IMR-90 (cell line): ENCODE measurements at regions not wholly inside any gene's neighbourhood (a gene's known extent, or its start where the extent isn't known, plus 50 kb on each side); places are given as distances from the start of the nearest gene placed in this dataset.

Experiments
- ATAC-seq: fragments of 200-7000 bp; cut with Tn5 transposase; 2 replicates; pipeline ENCODE4 v1.9.1; 2020; ENCODE audit warnings: low read depth, mild to moderate bottlenecking, moderate library complexity
- BruUV-seq: library from RNA; stranded (reverse); fragments of 400-500 nt; replicated peaks from 2 replicates; lab custom pipeline; 2021; lab: Mats Ljungman, UMichigan
- CTCF ChIA-PET: fragments of 300-600 bp; formaldehyde crosslinking; extraction: SDS; loops from one replicate; lab custom pipeline; 2021; ENCODE audit warnings: antibody characterized with exemption; lab: Yijun Ruan, JAX
- POLR2A ChIA-PET: fragments of 300-600 bp; sonication (Branson Sonifier 250); formaldehyde crosslinking; loops from one replicate; lab custom pipeline; 2022; ENCODE audit warnings: antibody characterized with exemption; ENCODE audit not compliant: unreplicated experiment; lab: Charles Lee
- DNase-seq: peaks from one replicate; pipeline ENCODE4 v3.0.0; 2013
- H2AFZ ChIP-seq: replicated peaks from 2 replicates; pipeline ENCODE3; 2013; ENCODE audit warnings: low read length, mild to moderate bottlenecking; ENCODE audit not compliant: poor library complexity
- H2AK5ac ChIP-seq: 2 replicates; pipeline ENCODE4 v1.6.1; 2013; ENCODE audit warnings: low read depth, low read length, inconsistent platforms
- H2AK9ac ChIP-seq: replicated peaks from 2 replicates; pipeline ENCODE3; 2013; ENCODE audit warnings: mild to moderate bottlenecking, low read depth, low read length, moderate library complexity; ENCODE audit not compliant: poor library complexity
- H2BK120ac ChIP-seq: 2 replicates; pipeline ENCODE4 v1.6.1; 2013; ENCODE audit warnings: low read depth, low read length, inconsistent platforms
- H2BK15ac ChIP-seq: 3 replicates; pipeline ENCODE4 v1.6.1; 2013; ENCODE audit warnings: low read depth, low read length, inconsistent platforms
- H2BK20ac ChIP-seq: 2 replicates; pipeline ENCODE4 v1.6.1; 2013; ENCODE audit warnings: low read depth, mild to moderate bottlenecking, inconsistent platforms, low read length, moderate library complexity
- H2BK5ac ChIP-seq: 2 replicates; pipeline ENCODE4 v1.6.1; 2013; ENCODE audit warnings: mild to moderate bottlenecking, low read depth, low read length, inconsistent platforms; ENCODE audit not compliant: poor library complexity, severe bottlenecking
- H3K14ac ChIP-seq: replicated peaks from 2 replicates; pipeline ENCODE4 v1.6.1; 2013; ENCODE audit warnings: low read depth, low read length, inconsistent platforms
- H3K18ac ChIP-seq: 2 replicates; pipeline ENCODE4 v1.6.1; 2013; ENCODE audit warnings: low read depth, low read length, control low read depth
- H3K23ac ChIP-seq: 2 replicates; pipeline ENCODE4 v1.6.1; 2013; ENCODE audit warnings: low read depth, low read length, inconsistent platforms
- H3K27ac ChIP-seq: 2 replicates; pipeline ENCODE4 v1.5.1; 2013; ENCODE audit warnings: mild to moderate bottlenecking, control low read depth, low read length; ENCODE audit not compliant: insufficient read depth
- H3K27me3 ChIP-seq: 2 replicates; pipeline ENCODE4 v1.6.1; 2013; ENCODE audit warnings: low read length; ENCODE audit not compliant: control insufficient read depth, insufficient read depth
- H3K36me3 ChIP-seq: 2 replicates; pipeline ENCODE4 v1.6.1; 2013; ENCODE audit warnings: low read length, mixed read lengths; ENCODE audit not compliant: control insufficient read depth, insufficient read depth
- H3K4ac ChIP-seq: 2 replicates; pipeline ENCODE4 v1.6.1; 2013; ENCODE audit warnings: low read depth, low read length, inconsistent platforms
- H3K4me1 ChIP-seq: 2 replicates; pipeline ENCODE4 v1.6.1; 2013; ENCODE audit warnings: low read length, mixed read lengths; ENCODE audit not compliant: control insufficient read depth, insufficient read depth
- H3K4me2 ChIP-seq: 2 replicates; pipeline ENCODE4 v1.6.1; 2013; ENCODE audit warnings: low read depth, mild to moderate bottlenecking, control low read depth, low read length, moderate library complexity
- H3K4me3 ChIP-seq: 2 replicates; pipeline ENCODE4 v1.5.1; 2013; ENCODE audit warnings: low read depth, mild to moderate bottlenecking, control low read depth, low read length, moderate library complexity; ENCODE audit not compliant: insufficient read depth
- H3K56ac ChIP-seq: 2 replicates; pipeline ENCODE4 v1.6.1; 2013; ENCODE audit warnings: low read length, inconsistent platforms; ENCODE audit not compliant: insufficient read depth; ENCODE audit errors: extremely low read depth
- H3K79me1 ChIP-seq, 2 experiments: 2 replicates each; pipeline ENCODE4 v1.6.1; 2013; ENCODE audit warnings: low read length in 2 of 2, inconsistent platforms in 1 of 2, low read depth in 1 of 2
- H3K9ac ChIP-seq: 2 replicates; pipeline ENCODE4 v1.6.1; 2013; ENCODE audit warnings: low read depth, low read length, control low read depth
- H3K9me1 ChIP-seq: 2 replicates; pipeline ENCODE4 v1.6.1; 2013; ENCODE audit warnings: low read length, inconsistent platforms; ENCODE audit not compliant: insufficient read depth
- H3K9me3 ChIP-seq: 2 replicates; pipeline ENCODE4 v1.6.1; 2013; ENCODE audit warnings: low read length; ENCODE audit not compliant: control insufficient read depth, insufficient read depth
- H4K20me1 ChIP-seq: 2 replicates; pipeline ENCODE4 v1.6.1; 2013; ENCODE audit warnings: low read length, inconsistent platforms; ENCODE audit not compliant: insufficient read depth
- H4K5ac ChIP-seq: 2 replicates; pipeline ENCODE4 v1.6.1; 2013; ENCODE audit warnings: mild to moderate bottlenecking, low read depth, low read length, control low read depth
- H4K8ac ChIP-seq, 2 experiments: 2 replicates each; pipeline ENCODE4 v1.6.1; 2013; ENCODE audit warnings: low read depth in 2 of 2, low read length in 2 of 2, control low read depth in 1 of 2, inconsistent platforms in 1 of 2
- H4K91ac ChIP-seq: 2 replicates; pipeline ENCODE4 v1.6.1; 2013; ENCODE audit warnings: low read depth, low read length, inconsistent platforms; ENCODE audit not compliant: insufficient read depth
- BHLHE40 ChIP-seq: fragments of 150-350 bp; IDR thresholded peaks from 2 replicates; pipeline ENCODE4 v1.6.1; 2016; ENCODE audit warnings: mild to moderate bottlenecking, low read depth, low read length
- CEBPB ChIP-seq: IDR thresholded peaks from 2 replicates; pipeline ENCODE4 v1.6.1; 2012; ENCODE audit warnings: low read depth, low read length, improper control_type of control experiment
- CHD1 ChIP-seq: IDR thresholded peaks from 2 replicates; pipeline ENCODE4 v1.6.1; 2012; ENCODE audit warnings: low read depth, low read length, improper control_type of control experiment
- FOS ChIP-seq: fragments of 150-350 bp; IDR thresholded peaks from 2 replicates; pipeline ENCODE4 v1.6.1; 2016; ENCODE audit warnings: low read depth, low read length
- MAFK ChIP-seq: IDR thresholded peaks from 2 replicates; pipeline ENCODE4 v1.6.1; 2012; ENCODE audit warnings: low read depth, low read length, improper control_type of control experiment
- MAZ ChIP-seq: IDR thresholded peaks from 2 replicates; pipeline ENCODE4 v1.6.1; 2012; ENCODE audit warnings: low read depth, mild to moderate bottlenecking, low read length, improper control_type of control experiment, moderate library complexity, borderline replicate concordance
- MXI1 ChIP-seq: IDR thresholded peaks from 2 replicates; pipeline ENCODE4 v1.6.1; 2012; ENCODE audit warnings: low read depth, mild to moderate bottlenecking, low read length, moderate library complexity, borderline replicate concordance
- NFE2L2 ChIP-seq: fragments of 150-350 bp; IDR thresholded peaks from 2 replicates; pipeline ENCODE4 v1.6.1; 2016; ENCODE audit warnings: low read depth, mild to moderate bottlenecking, low read length
- POLR2A ChIP-seq: IDR thresholded peaks from 2 replicates; pipeline ENCODE4 v1.6.1; 2012; ENCODE audit warnings: mild to moderate bottlenecking, low read depth, low read length
- RAD21 ChIP-seq: IDR thresholded peaks from 2 replicates; pipeline ENCODE4 v1.6.1; 2012; ENCODE audit warnings: low read length, improper control_type of control experiment
- RCOR1 ChIP-seq: IDR thresholded peaks from 2 replicates; pipeline ENCODE4 v1.6.1; 2012; ENCODE audit warnings: mild to moderate bottlenecking, low read length, improper control_type of control experiment; ENCODE audit not compliant: insufficient replicate concordance
- RFX5 ChIP-seq: IDR thresholded peaks from 2 replicates; pipeline ENCODE4 v1.8.0; 2012; ENCODE audit warnings: low read depth, mild to moderate bottlenecking, low read length, moderate library complexity
- USF2 ChIP-seq: fragments of 150-350 bp; IDR thresholded peaks from 2 replicates; pipeline ENCODE4 v1.6.1; 2017; ENCODE audit warnings: mild to moderate bottlenecking, antibody characterized with exemption, low read length, low read depth
- WGBS, 2 experiments: methylation state at CpG; one replicate each; pipeline versions ENCODE4 v1.1.5 to v1.1.7; 2013; ENCODE audit warnings: missing lambda C conversion rate in 2 of 2; ENCODE audit not compliant: insufficient read length in 1 of 2; ENCODE audit errors: extremely low coverage in 2 of 2; 5-methylcytosine and 5-hydroxymethylcytosine counted together
- dilution Hi-C: fragments of 300-500 bp; cut with HindIII; formaldehyde crosslinking; loops from one replicate; pipeline ENCODE4 v1.14.3; 2018; ENCODE audit warnings: low sequenced_read_pairs; ENCODE audit not compliant: unreplicated experiment
- in situ Hi-C: fragments of 300-500 bp; cut with MboI; formaldehyde crosslinking; loops from 3 replicates; pipeline ENCODE4 v1.14.3; 2019; ENCODE audit warnings: low sequenced_read_pairs, inconsistent platforms, mixed read lengths
- intact Hi-C: fragments of 100-400 bp; cut with micrococcal nuclease; formaldehyde crosslinking; loops from 2 replicates; pipeline ENCODE4 v1.10.0; 2022

GRCh38 chr7:39761449-39761848 lies 138.1 kb downstream of the RALA start:
- Histone ChIP-seq H2BK20ac (no peak overlapping the region), H4K20me1 (no peaks in the 10 kb centered on the region), H3K9me1 (peaks cover 11% of the 10 kb centered on the region; the same call in 1 of the 2 replicates), H3K56ac (no peak overlapping the region), H2BK120ac (no peak overlapping the region), H3K9ac (no peak overlapping the region), H3K27ac (no peak overlapping the region), H3K4me3 (no peak overlapping the region), H3K9me3 (no peaks in the 10 kb centered on the region), H3K14ac (no peak overlapping the region), H2AK5ac (no peak overlapping the region), H4K91ac (no peak overlapping the region), H3K23ac (no peak overlapping the region), H4K5ac (no peak overlapping the region), H3K36me3 (no peaks in the 10 kb centered on the region), H2BK15ac (no peak overlapping the region), H3K18ac (no peak overlapping the region), H3K4ac (no peak overlapping the region), H2BK5ac (no peak overlapping the region), H2AK9ac (no peak overlapping the region), H2AFZ (no peak overlapping the region), H3K4me1 (peaks cover 5% of the 10 kb centered on the region; the same call in 1 of the 2 replicates), H3K79me1 (peaks cover 13 to 15% of the 10 kb centered on the region in 2 experiments; a peak in 2 of 4 replicates), H3K27me3 (no peaks in the 10 kb centered on the region), H4K8ac (no peak overlapping the region), H3K4me2 (no peak overlapping the region)
- CTCF ChIA-PET, result no interaction called here
- POLR2A ChIA-PET, result no interaction called here
- no TSS peak for BruUV-seq
- TF ChIP-seq MAZ, result no peak
- TF ChIP-seq USF2, result no peak
- TF ChIP-seq CEBPB, result no peak
- no peak for TF ChIP-seq CHD1
- no peak for TF ChIP-seq NFE2L2
- TF ChIP-seq RAD21, result no peak
- no peak for TF ChIP-seq RCOR1
- TF ChIP-seq POLR2A, result no peak
- TF ChIP-seq RFX5, result no peak
- no peak for TF ChIP-seq MXI1
- TF ChIP-seq BHLHE40, result no peak
- no peak for TF ChIP-seq MAFK
- TF ChIP-seq FOS, result no peak
- ATAC-seq (no peak), DNase-seq (no peak)
- in situ Hi-C loops (no loop called here), intact Hi-C loops (no loop called here), dilution Hi-C loops (no loop called here)
- 88% methylated on average over 3 of the region's 6 CpGs; no CpG with 5 or more reads in 1 of the 2 experiments for WGBS, 2 experiments
